ENCODE measurements at regions not wholly inside any gene's neighbourhood (a gene's known extent, or its start where the extent isn't known, plus 50 kb on each side); places are given as distances from the start of the nearest gene placed in this dataset.

- TF ChIP-seq, protein P1, sequence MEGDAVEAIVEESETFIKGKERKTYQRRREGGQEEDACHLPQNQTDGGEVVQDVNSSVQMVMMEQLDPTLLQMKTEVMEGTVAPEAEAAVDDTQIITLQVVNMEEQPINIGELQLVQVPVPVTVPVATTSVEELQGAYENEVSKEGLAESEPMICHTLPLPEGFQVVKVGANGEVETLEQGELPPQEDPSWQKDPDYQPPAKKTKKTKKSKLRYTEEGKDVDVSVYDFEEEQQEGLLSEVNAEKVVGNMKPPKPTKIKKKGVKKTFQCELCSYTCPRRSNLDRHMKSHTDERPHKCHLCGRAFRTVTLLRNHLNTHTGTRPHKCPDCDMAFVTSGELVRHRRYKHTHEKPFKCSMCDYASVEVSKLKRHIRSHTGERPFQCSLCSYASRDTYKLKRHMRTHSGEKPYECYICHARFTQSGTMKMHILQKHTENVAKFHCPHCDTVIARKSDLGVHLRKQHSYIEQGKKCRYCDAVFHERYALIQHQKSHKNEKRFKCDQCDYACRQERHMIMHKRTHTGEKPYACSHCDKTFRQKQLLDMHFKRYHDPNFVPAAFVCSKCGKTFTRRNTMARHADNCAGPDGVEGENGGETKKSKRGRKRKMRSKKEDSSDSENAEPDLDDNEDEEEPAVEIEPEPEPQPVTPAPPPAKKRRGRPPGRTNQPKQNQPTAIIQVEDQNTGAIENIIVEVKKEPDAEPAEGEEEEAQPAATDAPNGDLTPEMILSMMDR (conservative IDR thresholded peaks at IDR 0.05), result no peak
- no peak for TF ChIP-seq EZH2 (IDR thresholded peaks at IDR 0.05; ENCODE audit: low read depth)
Measured at GRCh38 chr2:236944561-236944960, 141.1 kb upstream of the COPS8 start.
